ENCODE measurements at regions not wholly inside any gene's neighbourhood (a gene's known extent, or its start where the extent isn't known, plus 50 kb on each side); places are given as distances from the start of the nearest gene placed in this dataset.

GRCh38 chr6:115720900-115721299 is 339.8 kb downstream of the FRK start:
- no peak for DNase-seq (ENCODE audit: low spot score)

- no peak for DNase-seq (ENCODE audit: low spot score)
These were observed 343.2 kb downstream of the FRK start for GRCh38 chr6:115717472-115717871.

- DNase-seq (ENCODE audit: low spot score) = no peak
These were observed 343.6 kb downstream of the FRK start for GRCh38 chr6:115717062-115717461.

- DNase-seq (ENCODE audit: low spot score) = no peak
These were observed 348.3 kb downstream of the FRK start for GRCh38 chr6:115712291-115712961.

GRCh38 chr6:115708850-115709249 is 351.8 kb downstream of the FRK start:
- no peak for DNase-seq (ENCODE audit: low spot score)

GRCh38 chr6:115706981-115707380 is 353.7 kb downstream of the FRK start:
- DNase-seq (ENCODE audit: low spot score) = no peak

- DNase-seq (ENCODE audit: low spot score) = no peak
These were observed 354.4 kb downstream of the FRK start for GRCh38 chr6:115706324-115706723.

GRCh38 chr6:115704028-115704427 is 356.7 kb downstream of the FRK start:
- DNase-seq (ENCODE audit: low spot score) = no peak

- DNase-seq (ENCODE audit: low spot score) = no peak
These were observed 369.3 kb downstream of the FRK start for GRCh38 chr6:115691433-115691832.

GRCh38 chr6:115690854-115691253 is 369.8 kb downstream of the FRK start:
- no peak for DNase-seq (ENCODE audit: low spot score)

- DNase-seq (ENCODE audit: low spot score) = no peak
These were observed 378.5 kb downstream of the FRK start for GRCh38 chr6:115681978-115682775.

- DNase-seq (ENCODE audit: low spot score) = no peak
These were observed 380.1 kb downstream of the FRK start for GRCh38 chr6:115680621-115681020.

GRCh38 chr6:115677198-115677597 is 383.5 kb downstream of the FRK start:
- no peak for DNase-seq (ENCODE audit: low spot score)

- DNase-seq (ENCODE audit: low spot score) = no peak
These were observed 385.2 kb downstream of the FRK start for GRCh38 chr6:115675443-115675842.

GRCh38 chr6:115668781-115669180 is 391.9 kb downstream of the FRK start:
- no peak for DNase-seq (ENCODE audit: low spot score)

- no peak for DNase-seq (ENCODE audit: low spot score)
These were observed 392.5 kb downstream of the FRK start for GRCh38 chr6:115668211-115668610.

GRCh38 chr6:115667478-115668026 is 393.1 kb downstream of the FRK start:
- DNase-seq (ENCODE audit: low spot score) = no peak

- no peak for DNase-seq (ENCODE audit: low spot score)
These were observed 393.7 kb downstream of the FRK start for GRCh38 chr6:115666997-115667396.

GRCh38 chr6:115665310-115665709 is 395.4 kb downstream of the FRK start:
- no peak for DNase-seq (ENCODE audit: low spot score)

- DNase-seq (ENCODE audit: low spot score) = no peak
These were observed 397.0 kb downstream of the FRK start for GRCh38 chr6:115663681-115664080.

- no peak for DNase-seq (ENCODE audit: low spot score)
These were observed 416.9 kb downstream of the FRK start for GRCh38 chr6:115643762-115644161.

- DNase-seq (ENCODE audit: low spot score) = no peak
These were observed 425.8 kb downstream of the FRK start for GRCh38 chr6:115634887-115635286.

GRCh38 chr6:115634131-115634530 is 426.6 kb downstream of the FRK start:
- no peak for DNase-seq (ENCODE audit: low spot score)

Data from LoVo (cell line).